Activated CD4-positive, alpha-beta memory T cell treated with anti-CD3 and anti-CD28 coated beads, Interleukin-2, amount 10 ng/mL, durations not matched to agents 7 days and 5 days (primary cell): ENCODE measurements at regions not wholly inside any gene's neighbourhood (a gene's known extent, or its start where the extent isn't known, plus 50 kb on each side); places are given as distances from the start of the nearest gene placed in this dataset.
"Not testable (repeated sequence)": the region's sequence is repeated elsewhere in the genome, so short reads cannot be mapped to it uniquely, and the experiment has no call there.

Experiments used
- CTCF ChIA-PET: fragments of 350-600 bp; sonication (Branson Sonifier 250); formaldehyde crosslinking; loops from one replicate; lab custom pipeline; 2021; ENCODE audit warnings: antibody characterized with exemption, inconsistent platforms; lab: Charles Lee
- POLR2A ChIA-PET: fragments of 350-600 bp; sonication (Branson Sonifier 250); formaldehyde crosslinking; loops from one replicate; lab custom pipeline; 2021; ENCODE audit warnings: antibody characterized with exemption; lab: Charles Lee
- DNase-seq: peaks from one replicate; pipeline ENCODE4 v3.0.0-alpha.2; 2020
- H3K27ac Mint-ChIP-seq: one replicate; pipeline ENCODE4 v1.8.0; 2021; ENCODE audit warnings: mild to moderate bottlenecking, mixed read lengths
- H3K27me3 Mint-ChIP-seq: one replicate; pipeline ENCODE4 v1.8.0; 2021; ENCODE audit warnings: mixed read lengths
- H3K36me3 Mint-ChIP-seq: one replicate; pipeline ENCODE4 v1.8.0; 2021; ENCODE audit warnings: low read depth, mixed read lengths
- H3K4me1 Mint-ChIP-seq: one replicate; pipeline ENCODE4 v1.8.0; 2021; ENCODE audit warnings: mixed read lengths
- H3K4me3 Mint-ChIP-seq: one replicate; pipeline ENCODE4 v1.8.0; 2021; ENCODE audit warnings: mild to moderate bottlenecking, mixed read lengths
- H3K9me3 Mint-ChIP-seq: one replicate; pipeline ENCODE4 v1.8.0; 2021; ENCODE audit warnings: mixed read lengths

DNA sequence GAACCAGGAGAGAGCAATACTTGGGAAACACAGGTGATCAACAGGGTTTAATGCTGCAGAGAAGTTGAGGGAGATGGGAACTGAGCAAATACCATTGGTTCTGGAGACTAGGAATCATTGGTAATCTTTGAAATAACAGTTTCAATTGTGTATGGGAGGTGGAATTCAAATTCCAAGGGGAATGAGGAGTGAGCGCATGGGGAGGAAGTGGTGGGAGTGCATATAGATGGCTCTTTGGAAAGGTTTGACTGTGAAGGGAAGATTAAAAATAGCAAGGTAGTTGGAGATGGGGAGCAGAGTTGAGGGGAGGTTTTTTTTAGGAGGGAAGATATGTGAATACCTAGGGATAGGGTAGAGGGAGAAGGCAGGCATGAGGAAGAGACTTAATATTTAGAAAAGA, 51.1 kb upstream of the ROPN1 start:
- Mint-ChIP-seq H3K9me3 (no peaks in the 10 kb centered on the region), H3K36me3 (no peaks in the 10 kb centered on the region), H3K4me1 (no peaks in the 10 kb centered on the region), H3K27ac (no peak overlapping the region), H3K27me3 (peaks cover 16% of the 10 kb centered on the region), H3K4me3 (no peak overlapping the region)
- no peak for DNase-seq
- POLR2A ChIA-PET = no interaction called here
- CTCF ChIA-PET = interaction anchor here (1.3 kb wide), 1 partner anchor 10 kb away, joined by 5 read pairs; the partner anchor contains the start of gene KALRN

DNA sequence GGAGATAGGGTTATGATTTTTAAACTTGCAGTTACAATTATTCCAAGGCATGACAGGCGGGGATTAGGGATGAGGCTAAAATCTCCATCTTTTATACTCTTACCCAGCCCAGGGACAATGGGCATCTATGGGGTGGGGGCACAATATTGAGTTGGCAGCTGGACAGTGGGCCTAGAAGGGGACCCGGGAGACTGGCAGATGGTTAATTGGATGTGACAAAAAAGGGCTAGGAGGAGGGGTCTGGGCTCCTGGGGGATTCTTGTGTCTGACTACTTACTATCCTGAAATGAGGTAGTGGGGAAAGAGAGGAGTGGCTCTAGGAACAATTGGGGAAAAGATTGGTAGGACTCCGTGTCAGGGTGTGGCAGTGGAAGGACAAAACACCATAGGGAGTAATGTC, 53.0 kb upstream of the ROPN1 start:
- ChIA-PET CTCF (interaction anchor here (1.4 kb wide), 1 partner anchor 12 kb away, joined by 4 read pairs; no protein-coding TSS in a partner anchor), POLR2A (no interaction called here)
- Mint-ChIP-seq H3K27ac (no peak overlapping the region), H3K36me3 (no peaks in the 10 kb centered on the region), H3K4me1 (no peaks in the 10 kb centered on the region), H3K9me3 (no peaks in the 10 kb centered on the region), H3K4me3 (no peak overlapping the region), H3K27me3 (peaks cover 19% of the 10 kb centered on the region)
- no peak for DNase-seq

GRCh38 chr3:124048967-124049798, 57.3 kb upstream of the ROPN1 start:
- no peaks in the 10 kb centered on the region for H3K9me3 Mint-ChIP-seq
- CTCF ChIA-PET = interaction anchor here (2.4 kb wide), 1 partner anchor 16 kb away, joined by 10 read pairs; the partner anchor contains the start of gene KALRN
- H3K27ac Mint-ChIP-seq = no peak overlapping the region
- POLR2A ChIA-PET = no interaction called here
- no peaks in the 10 kb centered on the region for H3K4me1 Mint-ChIP-seq
- DNase-seq = no peak
- H3K4me3 Mint-ChIP-seq = no peak overlapping the region
- peaks cover 26% of the 10 kb centered on the region for H3K27me3 Mint-ChIP-seq
- no peaks in the 10 kb centered on the region for H3K36me3 Mint-ChIP-seq

DNA sequence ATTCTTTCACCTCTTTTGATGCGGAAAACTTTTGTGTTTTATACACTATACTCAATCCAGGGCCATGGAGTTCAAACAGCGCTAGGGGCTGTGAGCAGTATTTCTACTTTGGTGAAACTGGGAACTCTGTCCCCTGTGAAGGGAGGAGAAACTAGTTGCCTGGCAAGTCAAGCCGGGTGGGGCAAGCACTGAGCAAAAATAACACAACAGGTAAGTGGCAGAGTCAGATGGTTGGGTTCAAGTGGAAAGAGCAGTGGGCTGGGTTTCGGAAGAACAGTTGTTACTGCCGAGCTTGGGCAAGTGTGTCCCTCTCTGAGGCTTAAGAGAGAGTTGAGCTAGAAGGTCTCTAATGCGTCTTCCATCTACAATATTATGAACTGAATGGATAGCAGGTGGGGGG, 59.7 kb upstream of the ROPN1 start:
- DNase-seq = no peak
- Mint-ChIP-seq H3K4me1 (no peaks in the 10 kb centered on the region), H3K4me3 (no peak overlapping the region), H3K27me3 (peaks cover 15% of the 10 kb centered on the region), H3K27ac (no peak overlapping the region), H3K36me3 (no peaks in the 10 kb centered on the region), H3K9me3 (no peaks in the 10 kb centered on the region)
- ChIA-PET CTCF (no interaction called here), POLR2A (no interaction called here)

DNA sequence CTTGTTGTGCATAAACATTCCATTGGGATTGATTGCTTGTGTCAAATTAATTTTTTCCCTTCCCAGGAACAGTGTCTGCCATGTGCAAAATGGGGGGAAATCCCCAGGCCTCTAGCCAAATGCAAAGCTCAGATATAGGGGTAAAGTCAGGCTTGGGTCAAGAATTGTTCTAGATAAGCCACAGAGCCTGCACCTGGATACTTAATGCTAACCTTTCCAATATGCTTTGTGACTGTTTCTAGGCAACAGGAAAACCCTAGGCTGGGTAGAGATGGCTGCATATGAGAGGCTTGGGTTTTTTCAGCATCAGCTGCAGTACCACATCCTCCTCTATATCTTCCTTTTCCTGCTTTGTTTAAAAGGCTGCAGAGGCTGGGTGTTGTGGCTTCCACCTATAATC, 61.9 kb upstream of the ROPN1 start:
- no peak for DNase-seq
- H3K27me3 Mint-ChIP-seq = peaks cover 31% of the 10 kb centered on the region
- H3K4me3 Mint-ChIP-seq = no peak overlapping the region
- no peaks in the 10 kb centered on the region for H3K9me3 Mint-ChIP-seq
- no peak overlapping the region for H3K27ac Mint-ChIP-seq
- H3K36me3 Mint-ChIP-seq = no peaks in the 10 kb centered on the region
- ChIA-PET CTCF (no interaction called here), POLR2A (no interaction called here)
- H3K4me1 Mint-ChIP-seq = no peaks in the 10 kb centered on the region

DNA sequence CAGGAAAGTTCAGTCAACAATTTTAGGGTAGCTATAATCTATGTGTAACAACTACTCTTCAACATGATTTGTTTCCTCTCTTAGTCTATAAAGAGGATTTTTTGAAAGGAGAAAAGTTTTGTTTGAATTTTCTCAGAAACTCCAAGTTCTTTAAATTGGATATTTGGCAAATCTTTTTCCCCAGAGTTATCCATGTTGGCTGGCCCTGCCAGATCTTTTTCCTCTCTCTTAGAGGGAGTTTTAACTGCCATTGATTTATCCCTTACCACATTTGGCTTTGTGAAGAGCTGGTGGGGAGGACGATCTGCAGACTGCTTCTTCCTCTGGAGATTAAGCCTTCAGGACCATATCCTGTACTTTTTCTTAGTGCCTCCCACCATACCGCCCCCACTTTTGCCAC, 64.9 kb upstream of the ROPN1 start:
- Mint-ChIP-seq H3K4me3 (no peak overlapping the region), H3K27ac (no peak overlapping the region), H3K27me3 (peaks cover 33% of the 10 kb centered on the region), H3K9me3 (no peaks in the 10 kb centered on the region), H3K4me1 (no peaks in the 10 kb centered on the region), H3K36me3 (no peaks in the 10 kb centered on the region)
- ChIA-PET CTCF (no interaction called here), POLR2A (no interaction called here)
- DNase-seq = no peak

DNA sequence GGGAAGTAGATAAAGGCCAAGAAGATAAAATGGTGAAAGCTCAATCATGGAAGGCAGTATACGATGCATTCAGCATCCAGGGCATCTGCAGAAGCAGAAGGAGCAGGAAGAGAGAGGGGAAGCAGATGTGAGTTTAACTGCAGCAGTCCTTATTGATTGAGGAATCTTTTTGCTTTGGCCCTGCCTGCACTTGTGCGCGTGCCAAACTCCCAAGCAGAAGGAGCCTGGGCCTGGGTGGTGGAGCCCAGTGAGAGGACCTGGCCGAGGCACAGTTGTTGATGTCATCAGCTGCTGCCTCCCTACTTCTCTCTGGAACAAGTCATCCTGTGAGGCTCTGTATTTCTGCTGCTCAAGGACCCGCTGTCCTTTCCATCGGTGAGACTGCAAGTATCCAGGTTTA, 65.5 kb upstream of the ROPN1 start:
- H3K9me3 Mint-ChIP-seq = no peaks in the 10 kb centered on the region

DNA sequence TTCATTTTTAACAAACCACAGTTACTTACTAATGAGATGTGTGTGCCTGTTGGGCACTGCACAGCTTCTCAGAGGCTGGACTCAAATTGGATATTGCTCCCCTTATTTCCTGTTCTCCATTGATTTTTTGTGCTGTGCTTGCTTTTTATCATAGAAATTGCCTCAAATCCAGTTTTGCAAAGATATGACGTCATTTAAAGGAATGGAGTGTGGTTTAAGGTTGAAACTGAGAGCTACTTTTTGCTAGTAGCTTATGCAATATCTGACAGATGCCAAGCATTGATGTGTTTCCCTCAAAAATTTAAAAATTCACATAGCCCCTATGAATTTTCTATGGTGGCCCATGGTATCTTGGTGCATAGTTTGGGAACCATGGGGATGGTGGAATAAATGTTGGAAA, 67.7 kb upstream of the ROPN1 start:
- Mint-ChIP-seq H3K4me3 (no peak overlapping the region), H3K9me3 (no peaks in the 10 kb centered on the region), H3K27me3 (peaks cover 28% of the 10 kb centered on the region), H3K27ac (no peak overlapping the region), H3K36me3 (no peaks in the 10 kb centered on the region), H3K4me1 (no peaks in the 10 kb centered on the region)
- DNase-seq = no peak
- ChIA-PET CTCF (no interaction called here), POLR2A (no interaction called here)

More for the DNA sequence above, 65.5 kb upstream of the ROPN1 start:
- no peak overlapping the region for H3K4me3 Mint-ChIP-seq
- POLR2A ChIA-PET = no interaction called here
- CTCF ChIA-PET = no interaction called here
- H3K27ac Mint-ChIP-seq = no peak overlapping the region
- H3K36me3 Mint-ChIP-seq = no peaks in the 10 kb centered on the region
- H3K27me3 Mint-ChIP-seq = peaks cover 33% of the 10 kb centered on the region
- no peak for DNase-seq
- H3K4me1 Mint-ChIP-seq = no peaks in the 10 kb centered on the region

DNA sequence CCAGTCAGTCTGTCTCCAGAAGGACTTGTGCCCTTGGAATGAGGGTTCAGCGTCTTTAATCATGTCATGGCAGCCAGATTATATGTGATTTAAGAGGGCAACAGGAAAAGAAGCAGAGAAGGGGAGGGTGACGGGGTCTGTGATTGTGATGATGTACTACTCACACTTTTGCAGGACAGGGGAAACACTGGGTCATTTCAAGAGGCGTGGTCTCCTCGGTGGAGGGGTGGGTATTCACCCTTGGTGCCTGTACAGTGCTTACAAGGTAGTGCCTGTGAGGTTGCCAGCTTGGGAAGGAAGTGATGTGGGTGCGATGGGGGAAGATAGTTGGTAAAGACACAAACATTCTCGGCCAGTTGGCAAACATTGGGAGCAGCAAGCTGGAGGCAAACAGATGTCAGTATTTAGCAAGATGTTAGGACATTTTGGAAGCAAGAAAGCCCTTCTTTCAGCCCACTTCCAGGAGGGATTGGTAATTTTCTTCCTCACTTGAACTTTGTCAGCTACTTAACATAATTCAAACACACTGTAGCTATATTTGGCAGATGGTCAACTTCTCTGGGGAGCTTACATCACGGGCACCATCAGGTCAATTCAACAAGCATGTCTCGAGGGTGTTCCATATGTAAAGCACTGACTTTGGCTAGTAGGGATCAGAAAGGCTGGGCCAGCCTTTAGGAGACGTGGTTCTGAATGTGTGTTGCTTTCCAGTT, 71.4 kb upstream of the ROPN1 start:
- Mint-ChIP-seq H3K4me3 (no peak overlapping the region), H3K4me1 (no peaks in the 10 kb centered on the region), H3K27ac (no peak overlapping the region), H3K9me3 (no peaks in the 10 kb centered on the region), H3K36me3 (no peaks in the 10 kb centered on the region), H3K27me3 (peaks cover 22% of the 10 kb centered on the region)
- ChIA-PET POLR2A (no interaction called here), CTCF (interaction anchor here (1.0 kb wide), 1 partner anchor 30 kb away, joined by 3 read pairs; the partner anchor contains the start of gene KALRN)
- DNase-seq = no peak

GRCh38 chr3:124064050-124064449, 72.1 kb upstream of the ROPN1 start:
- Mint-ChIP-seq H3K4me1 (no peaks in the 10 kb centered on the region), H3K4me3 (no peak overlapping the region), H3K9me3 (no peaks in the 10 kb centered on the region), H3K27me3 (peaks cover 20% of the 10 kb centered on the region), H3K36me3 (no peaks in the 10 kb centered on the region), H3K27ac (no peak overlapping the region)
- ChIA-PET CTCF (interaction anchor here (1.0 kb wide), 1 partner anchor 31 kb away, joined by 3 read pairs; the partner anchor contains the start of gene KALRN), POLR2A (no interaction called here)
- DNase-seq = no peak

DNA sequence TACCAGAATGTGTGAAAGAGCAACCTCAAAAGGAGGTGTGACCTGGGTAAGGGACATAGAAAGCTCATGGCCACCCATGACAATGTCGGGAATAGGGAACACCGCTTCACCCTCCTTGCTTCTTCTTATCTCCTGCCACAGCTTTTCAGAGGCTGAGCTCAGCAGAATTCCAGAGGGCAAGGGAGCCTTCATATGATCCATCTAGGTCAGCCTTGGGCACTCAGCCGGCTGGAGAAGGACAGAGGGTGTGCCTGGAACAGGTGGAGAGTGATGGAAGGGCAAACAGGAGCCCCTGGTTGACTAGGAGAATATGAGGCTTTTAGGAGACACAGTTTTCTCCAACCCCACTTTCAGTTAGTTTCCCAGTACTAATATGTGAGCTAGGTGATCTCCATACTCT, 74.6 kb upstream of the ROPN1 start:
- DNase-seq, H3K27ac Mint-ChIP-seq, H3K9me3 Mint-ChIP-seq, POLR2A ChIA-PET, H3K4me1 Mint-ChIP-seq, H3K36me3 Mint-ChIP-seq, H3K4me3 Mint-ChIP-seq: not testable (repeated sequence)
- peaks cover 13% of the 10 kb centered on the region for H3K27me3 Mint-ChIP-seq
- CTCF ChIA-PET = interaction anchor here (0.6 kb wide), 1 partner anchor 43 kb away, joined by 3 read pairs; no protein-coding TSS in a partner anchor

DNA sequence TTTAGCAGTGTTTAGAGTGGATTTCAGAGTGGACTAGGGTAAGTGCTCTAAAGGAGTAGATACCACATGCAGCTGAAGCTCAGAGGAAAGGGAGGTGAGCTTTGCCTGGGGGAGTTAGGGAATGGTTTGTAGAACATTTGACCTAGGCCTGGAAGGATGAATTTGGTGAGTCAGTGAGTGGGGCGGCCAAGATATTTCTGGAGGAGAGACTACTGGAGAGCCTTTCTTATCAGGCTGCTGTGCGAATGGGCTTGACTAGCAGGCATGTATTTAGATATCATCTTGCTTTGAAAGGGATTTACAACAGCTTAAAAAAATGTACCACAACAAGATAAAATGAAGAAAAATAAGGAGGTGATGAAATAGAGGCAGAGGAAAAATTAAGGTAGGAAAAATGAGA, 77.8 kb upstream of the ROPN1 start:
- H3K27ac Mint-ChIP-seq, POLR2A ChIA-PET, DNase-seq, H3K4me3 Mint-ChIP-seq, CTCF ChIA-PET, H3K36me3 Mint-ChIP-seq, H3K4me1 Mint-ChIP-seq, H3K9me3 Mint-ChIP-seq: not testable (repeated sequence)
- peaks cover 13% of the 10 kb centered on the region for H3K27me3 Mint-ChIP-seq

DNA sequence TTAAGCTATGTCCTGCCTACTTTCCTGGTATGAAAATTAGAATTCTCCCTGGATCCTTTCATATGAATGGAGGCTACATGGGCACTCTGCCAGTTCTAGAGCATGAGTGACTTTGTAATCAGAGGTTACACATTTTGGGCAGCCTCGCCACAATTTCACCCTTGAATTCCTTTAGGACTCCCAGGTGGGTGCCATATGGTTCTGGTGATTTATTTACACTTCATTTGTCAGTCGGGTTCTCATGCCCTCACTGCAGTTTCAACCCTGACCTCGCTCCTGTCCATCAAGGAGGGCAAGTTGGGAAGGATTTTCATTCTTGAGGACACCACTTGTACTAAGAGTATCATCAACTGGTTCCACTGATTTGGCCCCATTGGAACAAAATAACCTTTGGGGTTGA, 83.2 kb upstream of the ROPN1 start:
- H3K27ac Mint-ChIP-seq, DNase-seq, CTCF ChIA-PET, H3K9me3 Mint-ChIP-seq, H3K4me3 Mint-ChIP-seq, POLR2A ChIA-PET, H3K4me1 Mint-ChIP-seq, H3K36me3 Mint-ChIP-seq: not testable (repeated sequence)
- H3K27me3 Mint-ChIP-seq = peaks cover 14% of the 10 kb centered on the region
